ENCODE measurements at regions not wholly inside any gene's neighbourhood (a gene's known extent, or its start where the extent isn't known, plus 50 kb on each side); places are given as distances from the start of the nearest gene placed in this dataset.

GRCh38 chr4:11546391-11547175 lies 117.9 kb upstream of the HS3ST1 start:
- DNase-seq (ENCODE audit: low read depth in 6 of 9, low spot score in 9 of 9): no peak
- H3K27me3 ChIP-seq (ENCODE audit: control insufficient read depth in 2 of 2, insufficient read depth in 1 of 2, low read length in 1 of 2): no peaks in the 10 kb centered on the region
- 96% methylated on average over 1 of the region's 1 CpG for WGBS
- no peak overlapping the region for H3K27ac ChIP-seq (ENCODE audit: low read depth in 1 of 2, low read length in 1 of 2)
- no peaks in the 10 kb centered on the region for H3K36me3 ChIP-seq (ENCODE audit: control insufficient read depth in 2 of 2, insufficient read depth in 2 of 2, low read length in 1 of 2)
- no peaks in the 10 kb centered on the region for H3K9me3 ChIP-seq (ENCODE audit: control insufficient read depth in 2 of 2, insufficient read depth in 1 of 2, low read length in 1 of 2)
- H3K4me3 ChIP-seq (ENCODE audit: low read length in 2 of 2): no peak overlapping the region
- H3K4me1 ChIP-seq (ENCODE audit: control insufficient read depth in 2 of 2, insufficient read depth in 2 of 2, low read length in 2 of 2): no peaks in the 10 kb centered on the region

DNA sequence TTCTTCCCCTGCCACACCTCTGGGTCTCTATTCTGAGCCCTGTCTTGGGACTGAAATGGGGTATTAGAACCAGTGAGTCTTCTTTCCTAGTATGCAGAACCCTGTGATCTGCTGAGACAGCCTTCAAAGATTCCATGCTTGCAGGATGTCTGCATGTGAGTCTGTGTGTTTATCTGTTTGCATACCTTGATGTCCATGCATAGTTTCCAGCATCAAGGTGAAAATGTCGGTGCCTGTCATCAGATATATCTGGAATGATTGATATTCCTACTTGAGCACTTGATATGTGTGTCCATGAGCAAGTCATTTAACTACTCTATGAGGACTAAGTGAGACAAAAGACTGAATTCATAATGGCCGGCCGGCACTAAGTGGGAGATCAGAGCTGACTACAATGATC lies 117.0 kb upstream of the HS3ST1 start:
- Histone ChIP-seq H3K36me3 (ENCODE audit: control insufficient read depth in 2 of 2, insufficient read depth in 2 of 2, low read length in 1 of 2) (no peaks in the 10 kb centered on the region), H3K27ac (ENCODE audit: low read depth in 1 of 2, low read length in 1 of 2) (no peak overlapping the region), H3K4me3 (ENCODE audit: low read length in 2 of 2) (no peak overlapping the region), H3K9me3 (ENCODE audit: control insufficient read depth in 2 of 2, insufficient read depth in 1 of 2, low read length in 1 of 2) (no peaks in the 10 kb centered on the region), H3K27me3 (ENCODE audit: control insufficient read depth in 2 of 2, insufficient read depth in 1 of 2, low read length in 1 of 2) (no peaks in the 10 kb centered on the region), H3K4me1 (ENCODE audit: control insufficient read depth in 2 of 2, insufficient read depth in 2 of 2, low read length in 2 of 2) (no peaks in the 10 kb centered on the region)
- no peak for DNase-seq (ENCODE audit: low read depth in 6 of 9, low spot score in 9 of 9)
- over 99% methylated on average over 3 of the region's 3 CpGs for WGBS

- Histone ChIP-seq H3K4me1 (ENCODE audit: control insufficient read depth in 2 of 2, insufficient read depth in 2 of 2, low read length in 2 of 2) (no peaks in the 10 kb centered on the region), H3K36me3 (ENCODE audit: control insufficient read depth in 2 of 2, insufficient read depth in 2 of 2, low read length in 1 of 2) (no peaks in the 10 kb centered on the region), H3K9me3 (ENCODE audit: control insufficient read depth in 2 of 2, insufficient read depth in 1 of 2, low read length in 1 of 2) (no peaks in the 10 kb centered on the region), H3K4me3 (ENCODE audit: low read length in 2 of 2) (no peak overlapping the region), H3K27ac (ENCODE audit: low read depth in 1 of 2, low read length in 1 of 2) (no peak overlapping the region), H3K27me3 (ENCODE audit: control insufficient read depth in 2 of 2, insufficient read depth in 1 of 2, low read length in 1 of 2) (no peaks in the 10 kb centered on the region)
- no peak for DNase-seq (ENCODE audit: low read depth in 6 of 9, low spot score in 9 of 9)
Observed at GRCh38 chr4:11544211-11544610, 115.5 kb upstream of the HS3ST1 start.

GRCh38 chr4:11543706-11544105 lies 115.0 kb upstream of the HS3ST1 start:
- Histone ChIP-seq H3K9me3 (ENCODE audit: control insufficient read depth in 2 of 2, insufficient read depth in 1 of 2, low read length in 1 of 2) (no peaks in the 10 kb centered on the region), H3K36me3 (ENCODE audit: control insufficient read depth in 2 of 2, insufficient read depth in 2 of 2, low read length in 1 of 2) (no peaks in the 10 kb centered on the region), H3K27me3 (ENCODE audit: control insufficient read depth in 2 of 2, insufficient read depth in 1 of 2, low read length in 1 of 2) (no peaks in the 10 kb centered on the region), H3K27ac (ENCODE audit: low read depth in 1 of 2, low read length in 1 of 2) (no peak overlapping the region), H3K4me1 (ENCODE audit: control insufficient read depth in 2 of 2, insufficient read depth in 2 of 2, low read length in 2 of 2) (no peaks in the 10 kb centered on the region), H3K4me3 (ENCODE audit: low read length in 2 of 2) (no peak overlapping the region)
- no peak for DNase-seq (ENCODE audit: low read depth in 6 of 9, low spot score in 9 of 9)
- WGBS: 88% methylated on average over 2 of the region's 2 CpGs

DNA sequence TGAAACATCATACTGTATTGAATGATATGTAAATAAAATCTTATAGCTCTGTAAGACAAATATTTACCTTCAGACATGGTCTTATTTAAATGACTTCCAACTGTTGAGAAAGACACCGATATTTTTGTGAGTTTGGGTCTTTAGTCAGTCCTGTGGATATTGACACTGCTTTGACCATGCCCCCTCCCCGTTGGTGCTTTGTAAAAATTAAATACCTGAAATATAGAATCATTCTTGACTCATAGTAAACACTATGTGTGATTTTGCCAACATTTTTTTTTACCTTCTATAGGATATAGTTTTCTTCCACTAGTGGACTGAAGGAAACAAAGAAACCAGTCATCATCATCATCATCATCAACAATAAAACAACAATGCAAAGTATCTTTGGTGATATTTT lies 114.3 kb upstream of the HS3ST1 start:
- H3K27ac ChIP-seq (ENCODE audit: low read depth in 1 of 2, low read length in 1 of 2): no peak overlapping the region
- no peak overlapping the region for H3K4me3 ChIP-seq (ENCODE audit: low read length in 2 of 2)
- H3K27me3 ChIP-seq (ENCODE audit: control insufficient read depth in 2 of 2, insufficient read depth in 1 of 2, low read length in 1 of 2): no peaks in the 10 kb centered on the region
- H3K4me1 ChIP-seq (ENCODE audit: control insufficient read depth in 2 of 2, insufficient read depth in 2 of 2, low read length in 2 of 2): no peaks in the 10 kb centered on the region
- WGBS: 94% methylated on average over 2 of the region's 2 CpGs
- no peaks in the 10 kb centered on the region for H3K9me3 ChIP-seq (ENCODE audit: control insufficient read depth in 2 of 2, insufficient read depth in 1 of 2, low read length in 1 of 2)
- no peaks in the 10 kb centered on the region for H3K36me3 ChIP-seq (ENCODE audit: control insufficient read depth in 2 of 2, insufficient read depth in 2 of 2, low read length in 1 of 2)
- DNase-seq (ENCODE audit: low read depth in 6 of 9, low spot score in 9 of 9): no peak

DNA sequence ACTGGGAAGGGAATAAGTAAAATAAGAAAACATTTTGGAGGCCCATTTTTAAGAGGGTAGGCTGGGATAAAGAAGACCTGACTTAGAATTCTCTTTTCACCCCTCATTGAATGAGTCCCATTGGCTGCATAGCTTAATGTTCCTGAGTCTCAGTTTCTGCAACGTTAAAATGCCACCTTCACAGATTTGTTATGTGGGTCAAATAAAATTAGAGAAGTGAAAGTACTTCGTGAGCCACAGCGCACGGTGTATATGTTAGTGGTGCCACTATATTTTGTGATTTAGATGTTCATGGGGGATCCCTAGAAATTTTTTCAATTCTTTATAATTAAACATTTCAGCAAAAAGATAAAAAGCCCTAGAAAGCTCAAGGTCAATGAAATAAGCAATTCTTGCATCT lies 109.2 kb upstream of the HS3ST1 start:
- H3K27me3 ChIP-seq (ENCODE audit: control insufficient read depth in 2 of 2, insufficient read depth in 1 of 2, low read length in 1 of 2): no peaks in the 10 kb centered on the region
- H3K4me1 ChIP-seq (ENCODE audit: control insufficient read depth in 2 of 2, insufficient read depth in 2 of 2, low read length in 2 of 2): no peaks in the 10 kb centered on the region
- no peak for DNase-seq (ENCODE audit: low read depth in 6 of 9, low spot score in 9 of 9)
- H3K4me3 ChIP-seq (ENCODE audit: low read length in 2 of 2): no peak overlapping the region
- no peak overlapping the region for H3K27ac ChIP-seq (ENCODE audit: low read depth in 1 of 2, low read length in 1 of 2)
- H3K9me3 ChIP-seq (ENCODE audit: control insufficient read depth in 2 of 2, insufficient read depth in 1 of 2, low read length in 1 of 2): no peaks in the 10 kb centered on the region
- 46% methylated on average over 4 of the region's 4 CpGs for WGBS
- no peaks in the 10 kb centered on the region for H3K36me3 ChIP-seq (ENCODE audit: control insufficient read depth in 2 of 2, insufficient read depth in 2 of 2, low read length in 1 of 2)

DNA sequence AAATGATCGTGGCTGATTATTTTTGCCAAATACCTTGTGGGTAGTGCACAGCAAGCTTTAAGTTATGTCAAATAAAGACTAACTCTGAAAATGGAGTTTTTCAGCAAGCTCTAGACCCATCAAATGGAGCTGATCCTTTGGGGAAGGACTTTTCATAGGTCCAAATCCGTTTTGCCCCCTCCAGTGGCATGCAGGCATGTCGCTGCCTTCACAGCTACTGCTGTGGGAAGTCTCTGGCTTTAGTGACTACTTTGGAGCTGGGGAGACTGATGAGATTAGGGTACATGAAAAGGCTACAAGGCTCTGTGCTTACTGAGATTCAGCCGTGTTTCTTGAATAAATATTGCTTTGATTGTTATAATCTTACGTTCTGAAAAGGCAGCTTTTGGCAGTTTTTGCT lies 106.6 kb upstream of the HS3ST1 start:
- Histone ChIP-seq H3K27me3 (ENCODE audit: control insufficient read depth in 2 of 2, insufficient read depth in 1 of 2, low read length in 1 of 2) (no peaks in the 10 kb centered on the region), H3K9me3 (ENCODE audit: control insufficient read depth in 2 of 2, insufficient read depth in 1 of 2, low read length in 1 of 2) (no peaks in the 10 kb centered on the region), H3K4me3 (ENCODE audit: low read length in 2 of 2) (no peak overlapping the region), H3K4me1 (ENCODE audit: control insufficient read depth in 2 of 2, insufficient read depth in 2 of 2, low read length in 2 of 2) (no peaks in the 10 kb centered on the region), H3K36me3 (ENCODE audit: control insufficient read depth in 2 of 2, insufficient read depth in 2 of 2, low read length in 1 of 2) (no peaks in the 10 kb centered on the region), H3K27ac (ENCODE audit: low read depth in 1 of 2, low read length in 1 of 2) (no peak overlapping the region)
- no peak for DNase-seq (ENCODE audit: low read depth in 6 of 9, low spot score in 9 of 9)
- WGBS: 95% methylated on average over 5 of the region's 5 CpGs

- Histone ChIP-seq H3K36me3 (ENCODE audit: control insufficient read depth in 2 of 2, insufficient read depth in 2 of 2, low read length in 1 of 2) (no peaks in the 10 kb centered on the region), H3K27ac (ENCODE audit: low read depth in 1 of 2, low read length in 1 of 2) (no peak overlapping the region), H3K27me3 (ENCODE audit: control insufficient read depth in 2 of 2, insufficient read depth in 1 of 2, low read length in 1 of 2) (no peaks in the 10 kb centered on the region), H3K4me3 (ENCODE audit: low read length in 2 of 2) (no peak overlapping the region), H3K9me3 (ENCODE audit: control insufficient read depth in 2 of 2, insufficient read depth in 1 of 2, low read length in 1 of 2) (peaks cover 0 to 3% of the 10 kb centered on the region in 2 donors), H3K4me1 (ENCODE audit: control insufficient read depth in 2 of 2, insufficient read depth in 2 of 2, low read length in 2 of 2) (no peaks in the 10 kb centered on the region)
- no peak for DNase-seq (ENCODE audit: low read depth in 6 of 9, low spot score in 9 of 9)
- WGBS: 44% methylated on average over 2 of the region's 2 CpGs
Observed at GRCh38 chr4:11534623-11535302, 106.1 kb upstream of the HS3ST1 start.

GRCh38 chr4:11532138-11532537 lies 103.4 kb upstream of the HS3ST1 start:
- no peaks in the 10 kb centered on the region for H3K36me3 ChIP-seq (ENCODE audit: control insufficient read depth in 2 of 2, insufficient read depth in 2 of 2, low read length in 1 of 2)
- no peak overlapping the region for H3K4me3 ChIP-seq (ENCODE audit: low read length in 2 of 2)
- H3K27me3 ChIP-seq (ENCODE audit: control insufficient read depth in 2 of 2, insufficient read depth in 1 of 2, low read length in 1 of 2): no peaks in the 10 kb centered on the region
- peaks cover 0 to 3% of the 10 kb centered on the region in 2 donors for H3K9me3 ChIP-seq (ENCODE audit: control insufficient read depth in 2 of 2, insufficient read depth in 1 of 2, low read length in 1 of 2)
- no peak overlapping the region for H3K27ac ChIP-seq (ENCODE audit: low read depth in 1 of 2, low read length in 1 of 2)
- WGBS: 94% methylated on average over 2 of the region's 2 CpGs
- no peaks in the 10 kb centered on the region for H3K4me1 ChIP-seq (ENCODE audit: control insufficient read depth in 2 of 2, insufficient read depth in 2 of 2, low read length in 2 of 2)
- DNase-seq (ENCODE audit: low read depth in 6 of 9, low spot score in 9 of 9): no peak
